GM21723 (cell line): ENCODE measurements at regions not wholly inside any gene's neighbourhood (a gene's known extent, or its start where the extent isn't known, plus 50 kb on each side); places are given as distances from the start of the nearest gene placed in this dataset.

Experiments
- ATAC-seq: cut with Tn5 transposase; IDR thresholded peaks from one replicate; pipeline ENCODE4 v1.9.1; 2021; ENCODE audit warnings: mild to moderate bottlenecking, moderate library complexity; ENCODE audit not compliant: unreplicated experiment

GRCh38 chr3:110711130-110711832 is 360.3 kb upstream of the NECTIN3 start:
- no peak for ATAC-seq

- ATAC-seq = no peak
Measured at GRCh38 chr3:110711851-110712516, 359.6 kb upstream of the NECTIN3 start.

GRCh38 chr3:110727056-110727455 is 344.6 kb upstream of the NECTIN3 start:
- ATAC-seq = no peak

GRCh38 chr3:110731148-110731547 is 340.5 kb upstream of the NECTIN3 start:
- ATAC-seq = no peak

- ATAC-seq = no peak
Measured at GRCh38 chr3:110732420-110732819, 339.2 kb upstream of the NECTIN3 start.

- ATAC-seq = no peak
Measured at GRCh38 chr3:110733045-110733444, 338.6 kb upstream of the NECTIN3 start.

- no peak for ATAC-seq
Measured at GRCh38 chr3:110734524-110734923, 337.1 kb upstream of the NECTIN3 start.

- ATAC-seq = peak; percentile 79
Measured at GRCh38 chr3:110736332-110736731, 335.3 kb upstream of the NECTIN3 start.

- no peak for ATAC-seq
Measured at GRCh38 chr3:110738531-110738930, 333.1 kb upstream of the NECTIN3 start.

GRCh38 chr3:110741891-110742290 is 329.7 kb upstream of the NECTIN3 start:
- ATAC-seq = no peak

GRCh38 chr3:110743202-110743601 is 328.4 kb upstream of the NECTIN3 start:
- no peak for ATAC-seq

- ATAC-seq = no peak
Measured at GRCh38 chr3:110743984-110744383, 327.6 kb upstream of the NECTIN3 start.

GRCh38 chr3:110744723-110745122 is 326.9 kb upstream of the NECTIN3 start:
- no peak for ATAC-seq

GRCh38 chr3:110749006-110749405 is 322.6 kb upstream of the NECTIN3 start:
- no peak for ATAC-seq

GRCh38 chr3:110750201-110750600 is 321.4 kb upstream of the NECTIN3 start:
- ATAC-seq = no peak

GRCh38 chr3:110752307-110752706 is 319.3 kb upstream of the NECTIN3 start:
- no peak for ATAC-seq

- ATAC-seq = no peak
Measured at GRCh38 chr3:110753516-110753915, 318.1 kb upstream of the NECTIN3 start.

- no peak for ATAC-seq
Measured at GRCh38 chr3:110754212-110754916, 317.3 kb upstream of the NECTIN3 start.

- ATAC-seq = no peak
Measured at GRCh38 chr3:110755345-110755744, 316.3 kb upstream of the NECTIN3 start.

- ATAC-seq = no peak
Measured at GRCh38 chr3:110756705-110757104, 314.9 kb upstream of the NECTIN3 start.

- ATAC-seq = no peak
Measured at GRCh38 chr3:110758208-110758607, 313.4 kb upstream of the NECTIN3 start.

- no peak for ATAC-seq
Measured at GRCh38 chr3:110767156-110767555, 304.5 kb upstream of the NECTIN3 start.
